GM12878 (cell line): ENCODE measurements at regions not wholly inside any gene's neighbourhood (a gene's known extent, or its start where the extent isn't known, plus 50 kb on each side); places are given as distances from the start of the nearest gene placed in this dataset.

ENCODE experiments used
- ATAC-seq: fragments of 200-7000 bp; cut with Tn5 transposase; 3 replicates; pipeline ENCODE4 v1.9.1; 2020; ENCODE audit warnings: mild to moderate bottlenecking, moderate library complexity
- BruUV-seq: library from RNA; stranded (reverse); fragments of 400-500 nt; replicated peaks from 2 replicates; lab custom pipeline; 2021; lab: Mats Ljungman, UMichigan
- CTCF ChIA-PET: fragments of 300-600 bp; sonication (Branson Sonifier 250); formaldehyde crosslinking; extraction: SDS; loops from one replicate; lab custom pipeline; 2021; ENCODE audit warnings: inconsistent platforms; lab: Yijun Ruan, JAX
- POLR2A ChIA-PET: fragments of 350-600 bp; formaldehyde crosslinking; extraction: SDS; loops from one replicate; lab custom pipeline; 2021; ENCODE audit warnings: inconsistent platforms; lab: Charles Lee
- RAD21 ChIA-PET: fragments of 300-600 bp; sonication (Branson Sonifier 250); formaldehyde crosslinking; loops from one replicate; lab custom pipeline; 2023; ENCODE audit warnings: antibody characterized with exemption; ENCODE audit not compliant: unreplicated experiment; lab: Charles Lee
- SMC1A ChIA-PET: fragments of 300-600 bp; sonication (Branson Sonifier 250); formaldehyde crosslinking; loops from one replicate; lab custom pipeline; 2023; ENCODE audit not compliant: unreplicated experiment, uncharacterized antibody; lab: Charles Lee
- DNase-seq: peaks from one replicate; pipeline ENCODE4 v3.0.0-alpha.2; 2011; ENCODE audit warnings: low read depth, low spot score
- FAIRE-seq: peaks from 3 replicates; lab custom pipeline; 2011; peaks lifted over from hg19 to GRCh38; lab: Jason Lieb, UNC
- H2AFZ ChIP-seq: 2 replicates; pipeline ENCODE4 v1.6.0; 2011; ENCODE audit warnings: low read depth, low read length, control low read depth; ENCODE audit not compliant: control insufficient read depth
- H3K27ac ChIP-seq: 2 replicates; pipeline ENCODE4 v1.5.1; 2011; ENCODE audit warnings: control low read depth; ENCODE audit not compliant: control insufficient read depth, insufficient read depth
- H3K27me3 ChIP-seq, 2 experiments: replicated peaks in 1 of 2; 2 replicates each; pipeline versions ENCODE4 v1.6.0 to v1.6.1; 2011; ENCODE audit warnings: low read length in 1 of 2; ENCODE audit not compliant: control insufficient read depth in 2 of 2, insufficient read depth in 2 of 2
- H3K36me3 ChIP-seq, 2 experiments: 2 replicates each; pipeline ENCODE4 v1.5.1; 2011; ENCODE audit warnings: low read length in 1 of 2; ENCODE audit not compliant: control insufficient read depth in 2 of 2, insufficient read depth in 2 of 2
- H3K4me1 ChIP-seq: 2 replicates; pipeline ENCODE4 v1.6.1; 2011; ENCODE audit warnings: mild to moderate bottlenecking, low read length, moderate library complexity, mixed read lengths; ENCODE audit not compliant: control insufficient read depth, insufficient read depth
- H3K4me2 ChIP-seq: 2 replicates; pipeline ENCODE4 v1.6.0; 2011; ENCODE audit warnings: control low read depth; ENCODE audit not compliant: control insufficient read depth, insufficient read depth
- H3K4me3 ChIP-seq: fragments of 200-600 bp; sonication (generic); 2 replicates; pipeline ENCODE4 v1.5.1; 2016
- H3K79me2 ChIP-seq: 2 replicates; pipeline ENCODE4 v1.6.0; 2011; ENCODE audit warnings: low read length; ENCODE audit not compliant: control insufficient read depth, insufficient read depth
- H3K9ac ChIP-seq: 2 replicates; pipeline ENCODE4 v1.8.0; 2011; ENCODE audit warnings: low read length, control low read depth, mixed read lengths; ENCODE audit not compliant: control insufficient read depth, insufficient read depth
- H3K9me3 ChIP-seq: replicated peaks from 3 replicates; pipeline ENCODE4 v1.5.1; 2011; ENCODE audit warnings: mild to moderate bottlenecking, low read length; ENCODE audit not compliant: control insufficient read depth, insufficient read depth
- H4K20me1 ChIP-seq: 2 replicates; pipeline ENCODE4 v1.6.0; 2011; ENCODE audit not compliant: control insufficient read depth, insufficient read depth
- ATF2 ChIP-seq: IDR thresholded peaks from 2 replicates; pipeline ENCODE4 v1.6.1; 2012; ENCODE audit warnings: low read length, inconsistent platforms
- ATF7 ChIP-seq: fragments of 450-650 bp; IDR thresholded peaks from 2 replicates; pipeline ENCODE4 v1.6.1; 2016; ENCODE audit warnings: low read depth, mild to moderate bottlenecking
- BCL3 ChIP-seq: IDR thresholded peaks from 2 replicates; pipeline ENCODE4 v1.6.1; 2011; ENCODE audit warnings: borderline replicate concordance, low read depth, mild to moderate bottlenecking, moderate library complexity, low read length; ENCODE audit not compliant: insufficient read depth, poor library complexity, severe bottlenecking
- HCFC1 ChIP-seq: fragments of 150-350 bp; IDR thresholded peaks from 2 replicates; pipeline ENCODE4 v1.6.1; 2014; ENCODE audit warnings: low read length
- IRF3 ChIP-seq: fragments of 450-650 bp; IDR thresholded peaks from 2 replicates; pipeline ENCODE4 v1.6.1; 2014; ENCODE audit warnings: mild to moderate bottlenecking
- NR2C2 ChIP-seq: IDR thresholded peaks from 2 replicates; pipeline ENCODE4 v1.6.1; 2011; ENCODE audit warnings: borderline replicate concordance, low read depth; ENCODE audit not compliant: control insufficient read depth, insufficient read length
- PKNOX1 ChIP-seq: fragments of 450-650 bp; IDR thresholded peaks from 2 replicates; pipeline ENCODE4 v1.6.1; 2016; ENCODE audit warnings: mild to moderate bottlenecking
- RCOR1 ChIP-seq: conservative IDR thresholded peaks from 2 replicates; pipeline ENCODE4 v1.6.1; 2012; ENCODE audit warnings: low read depth, low read length, improper control_type of control experiment
- RUNX3 ChIP-seq: IDR thresholded peaks from 2 replicates; pipeline ENCODE4 v1.6.1; 2012; ENCODE audit warnings: low read length, inconsistent platforms
- WGBS: methylation state at CpG from one replicate; pipeline ENCODE4 v1.1.6; 2016; ENCODE audit warnings: low lambda C conversion rate; ENCODE audit not compliant: insufficient replicate concordance, insufficient coverage; ENCODE audit errors: missing lambda C conversion rate; 5-methylcytosine and 5-hydroxymethylcytosine counted together
- in situ Hi-C: fragments of 300-500 bp; cut with MboI; formaldehyde crosslinking; loops from 9 replicates; pipeline ENCODE4 v1.14.3; 2018; ENCODE audit warnings: mixed read lengths
- intact Hi-C: fragments of 100-400 bp; cut with micrococcal nuclease; formaldehyde crosslinking; loops from one replicate; pipeline ENCODE4 v1.14.2; 2022; ENCODE audit not compliant: unreplicated experiment

GRCh38 chr10:3955493-3955892, 170.5 kb upstream of the KLF6 start:
- Histone ChIP-seq H4K20me1 (no peaks in the 10 kb centered on the region), H3K36me3 (no peaks in the 10 kb centered on the region), H2AFZ (no peak overlapping the region), H3K4me3 (no peak overlapping the region), H3K27ac (no peak overlapping the region), H3K4me2 (no peak overlapping the region), H3K9me3 (no peaks in the 10 kb centered on the region), H3K79me2 (no peaks in the 10 kb centered on the region), H3K27me3 (no peaks in the 10 kb centered on the region), H3K9ac (no peak overlapping the region), H3K4me1 (no peaks in the 10 kb centered on the region)
- intact Hi-C loops (no loop called here), in situ Hi-C loops (no loop called here)
- POLR2A ChIA-PET, result interaction anchor here (0.6 to 1.6 kb wide), 3 partner anchors 20 to 172 kb away, joined by 3 to 7 read pairs (median 4); no protein-coding TSS in a partner anchor
- DNase-seq (no peak), ATAC-seq (no peak), FAIRE-seq (no peak)
- BruUV-seq, result no TSS peak
- RAD21 ChIA-PET, result no interaction called here
- 93% methylated on average over 13 of the region's 13 CpGs for WGBS
- TF ChIP-seq RUNX3 (no peak), RCOR1 (no peak), HCFC1 (no peak), NR2C2 (no peak), PKNOX1 (no peak), ATF2 (no peak), BCL3 (no peak), ATF7 (no peak), IRF3 (no peak)
- CTCF ChIA-PET, result no interaction called here
- SMC1A ChIA-PET, result interaction anchor here (0.6 to 2.1 kb wide), 4 partner anchors 15 to 307 kb away, joined by 3 to 7 read pairs (median 3); no protein-coding TSS in a partner anchor
